Activated T-helper 17 cell treated with anti-CD3 and anti-CD28 coated beads, Interleukin-2, amount 50 U/mL, for 72 hours (primary cell): ENCODE measurements at regions not wholly inside any gene's neighbourhood (a gene's known extent, or its start where the extent isn't known, plus 50 kb on each side); places are given as distances from the start of the nearest gene placed in this dataset.

Experiments used
- ATAC-seq: fragments of 150-1000 bp; cut with Tn5 transposase; replicated peaks from 2 replicates; pipeline ENCODE4 v1.10.0; 2021; ENCODE audit warnings: mild to moderate bottlenecking, moderate library complexity
- H3K27ac Mint-ChIP-seq: one replicate; pipeline ENCODE4 v1.8.0; 2022; ENCODE audit warnings: mixed read lengths
- H3K27me3 Mint-ChIP-seq: one replicate; pipeline ENCODE4 v1.8.0; 2022; ENCODE audit warnings: mixed read lengths
- H3K36me3 Mint-ChIP-seq: one replicate; pipeline ENCODE4 v1.8.0; 2022; ENCODE audit warnings: low read depth, mild to moderate bottlenecking, mixed read lengths
- H3K4me1 Mint-ChIP-seq: one replicate; pipeline ENCODE4 v1.8.0; 2022; ENCODE audit warnings: mixed read lengths
- H3K4me3 Mint-ChIP-seq: one replicate; pipeline ENCODE4 v1.8.0; 2022; ENCODE audit warnings: mild to moderate bottlenecking, mixed read lengths
- H3K9me3 Mint-ChIP-seq: one replicate; pipeline ENCODE4 v1.8.0; 2022; ENCODE audit warnings: mixed read lengths

DNA sequence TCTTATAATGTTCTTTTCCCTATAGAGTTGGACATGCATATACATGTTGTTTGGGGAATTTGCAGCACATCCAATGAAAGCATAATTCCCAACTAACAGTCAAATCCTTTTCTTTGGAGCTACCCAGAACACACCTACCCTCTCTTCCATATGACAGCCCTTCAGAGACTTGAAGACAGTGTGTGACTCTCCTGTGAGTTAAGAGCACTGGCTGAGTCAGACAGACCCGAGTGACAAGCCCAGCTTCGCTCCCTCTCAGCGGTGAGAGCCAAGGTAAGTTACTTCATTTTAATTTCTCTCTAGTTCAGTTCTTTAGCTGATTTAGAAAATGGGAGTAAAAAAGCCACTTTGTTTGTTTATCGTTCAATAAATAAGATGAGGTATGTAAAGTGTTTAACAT is 86.3 kb downstream of the RTL9 start:
- no peak overlapping the region for H3K4me3 Mint-ChIP-seq
- no peak overlapping the region for H3K27ac Mint-ChIP-seq
- no peaks in the 10 kb centered on the region for H3K36me3 Mint-ChIP-seq
- H3K27me3 Mint-ChIP-seq = peaks cover 11% of the 10 kb centered on the region
- no peaks in the 10 kb centered on the region for H3K9me3 Mint-ChIP-seq
- H3K4me1 Mint-ChIP-seq = no peaks in the 10 kb centered on the region
- ATAC-seq = no peak

DNA sequence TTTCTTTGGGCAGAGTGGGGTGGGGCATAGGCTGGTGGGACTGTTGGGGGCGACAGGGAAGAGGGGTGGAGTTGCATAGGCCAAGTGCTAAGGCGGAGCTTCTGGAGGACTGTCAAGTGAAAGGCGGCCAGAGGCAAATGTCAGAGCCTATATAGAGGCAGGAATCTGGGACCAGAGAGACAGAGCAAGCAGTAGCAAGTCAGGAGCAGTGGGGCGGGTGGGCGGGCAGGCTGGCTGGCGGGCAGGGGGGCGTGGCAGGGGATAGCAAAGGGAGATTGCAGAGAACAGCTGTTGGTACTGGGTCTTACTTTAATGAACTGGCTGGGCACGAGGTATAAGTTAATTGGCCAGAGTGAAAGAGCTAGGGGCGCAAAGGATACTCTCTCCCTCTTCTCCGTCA is 89.8 kb downstream of the RTL9 start:
- Mint-ChIP-seq H3K9me3 (no peaks in the 10 kb centered on the region), H3K36me3 (no peaks in the 10 kb centered on the region), H3K27ac (no peak overlapping the region), H3K4me3 (no peak overlapping the region), H3K4me1 (no peaks in the 10 kb centered on the region), H3K27me3 (peaks cover 7% of the 10 kb centered on the region)
- ATAC-seq = no peak

DNA sequence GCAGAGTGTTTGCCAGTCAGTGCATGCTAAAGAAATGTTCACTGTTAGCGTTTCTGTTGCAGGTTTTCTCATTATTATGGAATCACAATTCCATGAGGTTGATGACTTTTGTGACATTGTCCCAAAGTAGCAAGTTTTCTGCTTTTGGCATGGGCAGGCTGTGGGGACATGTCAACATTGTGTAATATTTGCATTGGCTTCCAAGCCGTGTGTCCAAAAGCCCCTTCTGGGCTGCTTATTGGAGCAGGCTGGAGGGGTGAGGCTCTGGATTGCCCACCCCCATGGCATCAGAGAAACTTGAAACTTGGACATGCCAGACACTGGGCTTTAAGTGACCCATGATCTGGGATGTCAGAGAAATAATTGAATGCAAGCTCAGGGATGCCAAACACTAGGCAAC is 90.7 kb downstream of the RTL9 start:
- H3K36me3 Mint-ChIP-seq = no peaks in the 10 kb centered on the region
- ATAC-seq = no peak
- no peak overlapping the region for H3K27ac Mint-ChIP-seq
- H3K4me3 Mint-ChIP-seq = no peak overlapping the region
- H3K27me3 Mint-ChIP-seq = peaks cover 7% of the 10 kb centered on the region
- H3K4me1 Mint-ChIP-seq = no peaks in the 10 kb centered on the region
- H3K9me3 Mint-ChIP-seq = no peaks in the 10 kb centered on the region

DNA sequence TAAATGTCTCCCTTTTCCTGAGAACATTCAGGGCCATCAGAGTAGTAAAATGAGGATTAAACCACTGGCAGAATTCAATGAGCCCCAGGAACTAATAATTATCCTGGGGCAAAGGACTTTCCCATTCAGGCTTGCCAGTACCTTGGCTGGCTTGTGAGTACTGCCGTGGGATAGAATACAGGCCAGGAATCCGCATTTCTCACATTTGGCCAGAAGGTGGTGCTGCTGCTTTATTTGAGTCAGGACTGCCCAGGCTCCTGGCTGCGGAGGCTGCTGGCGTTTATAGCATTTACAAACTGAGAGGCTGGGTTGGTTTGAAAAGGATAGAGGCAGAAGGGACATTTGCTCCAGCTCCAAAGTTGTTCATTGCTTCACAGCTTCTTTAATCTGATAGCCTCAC is 91.4 kb downstream of the RTL9 start:
- Mint-ChIP-seq H3K4me3 (no peak overlapping the region), H3K36me3 (no peaks in the 10 kb centered on the region), H3K27ac (no peak overlapping the region), H3K9me3 (no peaks in the 10 kb centered on the region), H3K27me3 (peaks cover 5% of the 10 kb centered on the region), H3K4me1 (no peaks in the 10 kb centered on the region)
- ATAC-seq = peak; percentile 56

DNA sequence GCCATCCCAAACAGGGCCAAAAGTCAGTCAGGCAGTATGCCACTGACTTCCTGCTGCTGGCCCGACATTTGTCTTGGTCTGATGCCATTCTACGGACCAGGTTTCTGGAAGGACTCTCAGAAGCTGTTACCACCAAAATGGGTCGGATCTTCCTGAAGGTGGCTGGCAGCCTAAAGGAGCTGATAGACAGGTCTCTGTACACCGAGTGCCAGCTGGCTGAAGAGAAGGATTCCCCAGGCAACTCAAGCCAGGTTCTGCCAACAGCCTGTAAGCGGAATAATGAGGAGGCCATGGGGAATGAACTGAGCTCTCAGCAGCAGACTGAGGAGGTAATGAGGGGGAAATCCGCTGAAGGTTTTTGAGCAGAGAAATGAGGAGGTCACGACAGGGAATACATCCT is 95.7 kb downstream of the RTL9 start:
- Mint-ChIP-seq H3K27ac (no peak overlapping the region), H3K4me1 (no peaks in the 10 kb centered on the region), H3K27me3 (peaks cover 8% of the 10 kb centered on the region), H3K9me3 (no peaks in the 10 kb centered on the region), H3K4me3 (no peak overlapping the region), H3K36me3 (no peaks in the 10 kb centered on the region)
- no peak for ATAC-seq

DNA sequence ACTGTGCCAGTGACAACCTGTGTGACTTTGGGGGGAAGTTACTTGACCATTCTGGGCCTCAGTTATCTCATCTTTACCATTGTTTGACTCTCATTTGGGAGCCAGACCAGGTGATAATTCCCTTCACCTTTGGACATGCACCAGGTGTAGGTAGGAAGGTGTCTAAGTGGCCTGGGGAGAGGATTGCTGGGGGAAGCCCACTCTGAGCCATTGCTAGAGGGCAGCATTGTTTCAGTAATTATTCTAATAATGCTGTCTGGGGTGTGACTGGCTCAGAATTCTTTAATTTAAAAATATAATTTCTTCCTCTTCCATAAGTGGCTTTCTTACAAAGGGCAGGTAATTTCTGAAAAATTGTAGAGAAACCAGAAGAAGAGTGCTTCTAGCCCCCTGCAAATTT is 104.3 kb downstream of the RTL9 start:
- no peak for ATAC-seq
- H3K4me1 Mint-ChIP-seq = no peaks in the 10 kb centered on the region

DNA sequence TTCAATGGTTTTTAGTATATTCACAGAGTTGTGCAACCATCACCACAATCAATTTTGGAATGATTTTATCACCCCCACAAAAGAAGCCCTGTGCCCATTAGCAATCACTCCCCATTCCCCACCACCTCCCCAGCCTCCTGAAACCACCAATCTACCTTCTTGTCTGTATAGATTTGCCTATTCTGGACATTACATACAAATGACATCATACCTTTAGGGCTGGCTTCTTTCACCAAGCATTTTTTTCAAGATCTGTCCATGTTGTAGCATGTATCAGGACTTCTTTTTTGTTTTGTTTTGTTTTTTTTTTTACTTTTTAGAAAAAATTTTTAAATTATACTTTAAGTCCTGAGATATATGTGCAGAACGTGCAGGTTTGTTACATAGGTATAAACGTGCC is 108.1 kb downstream of the RTL9 start:
- peaks cover 3% of the 10 kb centered on the region for H3K27me3 Mint-ChIP-seq
- no peaks in the 10 kb centered on the region for H3K4me1 Mint-ChIP-seq
- no peak overlapping the region for H3K4me3 Mint-ChIP-seq
- H3K36me3 Mint-ChIP-seq = no peaks in the 10 kb centered on the region
- no peaks in the 10 kb centered on the region for H3K9me3 Mint-ChIP-seq
- no peak for ATAC-seq
- no peak overlapping the region for H3K27ac Mint-ChIP-seq

More for the DNA sequence above, 104.3 kb downstream of the RTL9 start:
- Mint-ChIP-seq H3K36me3 (no peaks in the 10 kb centered on the region), H3K27ac (no peak overlapping the region), H3K4me3 (no peak overlapping the region), H3K27me3 (peaks cover 8% of the 10 kb centered on the region), H3K9me3 (no peaks in the 10 kb centered on the region)

DNA sequence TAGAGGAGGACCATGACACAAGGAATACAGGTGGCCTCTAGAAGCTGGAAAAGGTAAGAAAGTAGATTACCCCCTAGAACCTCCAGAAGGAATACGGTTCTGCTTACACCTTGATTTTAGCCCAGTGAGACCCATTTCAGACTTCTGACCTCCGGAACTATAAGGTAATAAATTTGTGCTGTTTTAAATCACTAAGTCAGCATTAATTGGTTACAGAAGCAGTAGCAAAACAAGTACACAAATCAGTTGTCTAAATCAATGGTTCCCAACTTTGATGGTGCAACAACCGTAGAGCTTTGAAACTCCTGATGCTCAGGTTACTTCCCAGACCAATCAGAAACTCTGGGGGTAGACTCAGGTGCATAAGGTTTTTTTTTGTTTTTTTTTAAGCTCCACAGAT is 113.6 kb downstream of the RTL9 start:
- ATAC-seq = no peak
- Mint-ChIP-seq H3K27ac (no peak overlapping the region), H3K4me3 (no peak overlapping the region), H3K36me3 (no peaks in the 10 kb centered on the region), H3K9me3 (no peaks in the 10 kb centered on the region), H3K4me1 (no peaks in the 10 kb centered on the region), H3K27me3 (peaks cover 3% of the 10 kb centered on the region)

DNA sequence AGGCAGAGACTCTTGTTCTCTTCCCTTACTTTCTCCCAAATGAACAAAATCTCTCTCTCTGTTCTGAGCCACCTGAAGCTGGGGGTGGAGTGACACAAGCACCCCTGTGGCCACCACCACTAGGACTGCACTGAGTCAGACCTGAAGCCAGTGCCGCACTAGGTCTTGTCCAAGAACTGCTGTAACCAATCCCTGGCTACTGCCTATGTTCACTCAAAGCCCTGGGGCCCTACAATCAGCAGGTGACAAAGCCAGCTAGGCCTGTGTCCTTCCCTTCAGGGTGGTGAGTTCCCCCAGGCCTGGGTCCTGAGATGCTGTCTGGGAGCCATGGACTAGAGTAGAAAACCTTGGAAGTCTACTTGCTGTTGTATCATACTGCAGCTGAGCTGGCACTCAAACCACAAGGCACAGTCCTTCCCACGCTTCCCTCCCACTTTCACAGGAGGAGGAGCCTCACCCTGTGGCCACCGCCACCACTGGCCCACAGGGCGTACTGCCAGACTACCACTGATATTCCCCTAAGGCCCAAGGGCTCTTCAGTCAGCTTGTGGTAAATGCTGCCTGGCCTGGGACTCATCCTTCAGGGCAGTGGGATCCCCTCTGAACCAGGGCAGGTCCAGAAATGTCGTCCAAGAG is 119.1 kb downstream of the RTL9 start:
- Mint-ChIP-seq H3K36me3 (no peaks in the 10 kb centered on the region), H3K27me3 (peaks cover 6% of the 10 kb centered on the region), H3K27ac (no peak overlapping the region), H3K9me3 (no peaks in the 10 kb centered on the region), H3K4me3 (no peak overlapping the region), H3K4me1 (no peaks in the 10 kb centered on the region)
- ATAC-seq = no peak

DNA sequence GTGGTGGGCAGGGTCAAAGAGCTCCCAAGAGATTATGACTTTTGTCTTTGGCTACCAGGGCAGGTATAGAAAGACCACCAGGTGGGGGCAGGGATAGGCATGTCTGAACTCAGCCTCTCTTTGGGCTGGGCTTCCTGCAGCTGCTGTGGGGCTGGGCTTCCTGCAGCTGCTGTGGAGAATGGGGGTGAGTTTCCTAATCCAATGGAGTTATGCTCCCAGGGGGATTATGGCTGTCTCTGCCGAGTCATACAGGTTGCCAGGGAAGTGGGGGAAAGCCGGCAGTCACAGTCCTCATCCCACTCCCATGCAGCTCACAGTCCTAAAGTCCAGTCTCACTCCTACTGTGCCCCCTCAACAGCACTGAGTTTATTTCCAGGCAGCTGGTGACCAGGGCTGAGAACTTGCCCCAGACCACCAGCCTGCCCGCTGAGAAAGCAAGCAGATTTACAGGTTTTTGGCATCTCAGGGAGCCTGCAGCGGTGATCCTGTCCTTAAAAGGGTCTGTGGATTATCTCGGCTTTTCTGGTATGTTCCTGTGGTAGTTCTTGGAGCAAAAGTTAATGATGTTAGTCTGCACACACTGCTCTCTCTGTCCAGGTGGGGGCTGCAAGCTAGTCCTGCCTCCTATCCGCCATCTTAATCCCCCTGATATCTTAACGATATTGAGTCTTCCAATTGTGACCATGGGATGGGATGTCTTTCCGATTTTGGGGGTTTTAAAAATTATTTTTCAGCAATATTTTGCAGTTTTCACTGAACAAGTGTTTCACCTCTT is 133.4 kb downstream of the RTL9 start:
- H3K27ac Mint-ChIP-seq = no peak overlapping the region
- no peaks in the 10 kb centered on the region for H3K36me3 Mint-ChIP-seq
- H3K4me1 Mint-ChIP-seq = no peaks in the 10 kb centered on the region
- H3K4me3 Mint-ChIP-seq = no peak overlapping the region
- H3K27me3 Mint-ChIP-seq = peaks cover 20% of the 10 kb centered on the region
- ATAC-seq = no peak
- no peaks in the 10 kb centered on the region for H3K9me3 Mint-ChIP-seq

DNA sequence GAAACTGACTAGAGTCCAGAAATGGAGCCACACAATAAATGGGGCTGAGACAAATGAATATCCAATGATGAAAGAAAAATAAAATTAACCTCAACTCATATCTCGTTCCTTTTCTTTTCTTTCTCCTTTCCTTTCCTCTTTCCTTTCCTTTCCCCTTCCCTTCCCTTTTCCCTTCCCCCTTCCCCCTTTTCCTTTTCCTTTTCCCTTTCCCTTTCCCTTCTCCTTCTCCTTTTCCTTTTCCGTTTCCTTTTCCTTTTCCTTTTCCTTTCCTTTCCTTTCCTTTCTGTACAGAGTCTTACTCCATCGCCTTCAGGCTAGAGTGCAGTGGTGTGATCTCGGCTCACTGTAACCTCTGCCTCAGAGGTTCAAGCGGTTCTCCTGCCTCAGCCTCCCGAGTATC is 146.3 kb downstream of the RTL9 start:
- no peaks in the 10 kb centered on the region for H3K27me3 Mint-ChIP-seq
- H3K4me1 Mint-ChIP-seq = no peaks in the 10 kb centered on the region
- no peak overlapping the region for H3K27ac Mint-ChIP-seq
- H3K4me3 Mint-ChIP-seq = no peak overlapping the region
- H3K36me3 Mint-ChIP-seq = no peaks in the 10 kb centered on the region
- no peaks in the 10 kb centered on the region for H3K9me3 Mint-ChIP-seq
- ATAC-seq = no peak

DNA sequence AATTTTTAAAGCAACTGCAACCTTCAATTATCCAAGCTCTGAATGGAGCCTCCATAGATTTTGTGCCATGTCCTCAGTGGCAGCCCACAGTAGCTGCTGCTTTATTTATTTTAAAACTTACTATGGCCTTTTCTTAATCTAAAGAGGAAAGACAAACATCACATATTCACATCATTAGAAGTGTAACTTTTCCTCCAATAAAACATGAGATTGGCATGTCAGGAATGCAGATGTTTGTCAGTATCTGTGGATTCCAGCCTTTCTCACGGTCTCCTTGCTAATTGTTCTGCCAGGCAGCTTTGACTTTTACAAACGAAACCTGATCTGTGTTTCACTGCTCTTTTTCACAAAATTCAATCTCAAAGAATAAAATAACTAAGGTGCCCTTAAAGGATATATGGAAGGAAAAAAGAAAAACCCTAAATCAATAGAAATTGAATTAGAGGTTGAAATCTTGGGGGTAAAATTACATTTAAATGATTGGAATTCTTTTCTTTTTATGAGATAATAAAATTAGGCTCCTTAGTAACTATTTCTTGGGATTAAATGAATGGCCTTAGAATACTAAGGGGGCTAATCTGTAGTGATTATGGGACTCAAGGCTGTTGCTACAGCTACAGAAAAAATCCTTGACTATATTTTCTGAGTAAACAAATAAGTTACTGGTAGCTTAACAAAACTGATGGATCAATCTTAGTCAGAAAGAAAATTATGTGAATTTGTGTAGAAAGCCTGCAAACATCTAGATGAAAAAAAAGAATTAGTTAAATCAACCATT is 151.3 kb downstream of the RTL9 start:
- Mint-ChIP-seq H3K27ac (no peak overlapping the region), H3K36me3 (no peaks in the 10 kb centered on the region), H3K4me3 (no peak overlapping the region), H3K4me1 (no peaks in the 10 kb centered on the region), H3K27me3 (no peaks in the 10 kb centered on the region), H3K9me3 (no peaks in the 10 kb centered on the region)
- ATAC-seq = no peak

DNA sequence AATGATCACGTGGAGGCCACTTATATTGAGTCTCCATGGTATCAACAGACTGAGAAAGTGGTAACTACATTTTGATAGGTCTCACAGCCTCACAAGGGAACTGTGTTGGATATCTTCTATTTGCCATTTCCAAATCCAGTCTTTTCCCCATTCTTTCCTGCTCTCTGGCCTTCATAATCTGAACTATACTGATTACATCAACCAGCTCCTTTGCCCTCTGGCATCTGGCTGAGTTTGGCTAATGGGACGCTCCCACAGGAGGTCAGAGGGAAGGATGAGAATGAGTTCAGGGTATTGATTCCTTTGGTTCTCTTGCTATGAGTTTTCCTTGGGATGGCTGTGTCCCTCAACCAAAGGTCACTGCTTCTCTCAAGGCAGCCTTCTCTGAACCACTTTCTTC is 152.6 kb downstream of the RTL9 start:
- no peaks in the 10 kb centered on the region for H3K9me3 Mint-ChIP-seq
- H3K4me3 Mint-ChIP-seq = no peak overlapping the region
- no peak for ATAC-seq
- H3K4me1 Mint-ChIP-seq = no peaks in the 10 kb centered on the region
- H3K36me3 Mint-ChIP-seq = no peaks in the 10 kb centered on the region
- H3K27ac Mint-ChIP-seq = no peak overlapping the region
- H3K27me3 Mint-ChIP-seq = no peaks in the 10 kb centered on the region

DNA sequence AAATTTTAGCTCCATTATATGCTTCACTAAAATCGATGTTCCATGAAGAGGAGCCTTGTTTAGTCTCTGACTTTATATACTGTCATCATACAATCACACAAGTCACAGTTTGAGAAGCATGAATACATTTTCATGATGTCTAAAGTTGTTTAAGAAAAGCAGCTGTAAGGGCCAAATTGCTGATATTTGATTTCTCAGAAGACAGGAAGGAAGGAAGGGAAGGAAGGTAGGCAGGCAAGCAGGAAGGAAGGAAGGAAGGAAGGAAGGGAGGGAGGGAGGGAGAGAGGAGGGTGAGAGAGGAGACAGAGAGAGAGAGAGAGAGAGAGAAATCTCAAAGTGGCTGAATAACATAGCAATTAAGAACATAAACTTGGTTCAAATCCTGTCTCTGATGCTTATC is 153.7 kb downstream of the RTL9 start:
- no peak for ATAC-seq
- no peaks in the 10 kb centered on the region for H3K27me3 Mint-ChIP-seq
- H3K27ac Mint-ChIP-seq = no peak overlapping the region
- no peaks in the 10 kb centered on the region for H3K4me1 Mint-ChIP-seq
- no peaks in the 10 kb centered on the region for H3K9me3 Mint-ChIP-seq
- no peaks in the 10 kb centered on the region for H3K36me3 Mint-ChIP-seq
- H3K4me3 Mint-ChIP-seq = no peak overlapping the region

DNA sequence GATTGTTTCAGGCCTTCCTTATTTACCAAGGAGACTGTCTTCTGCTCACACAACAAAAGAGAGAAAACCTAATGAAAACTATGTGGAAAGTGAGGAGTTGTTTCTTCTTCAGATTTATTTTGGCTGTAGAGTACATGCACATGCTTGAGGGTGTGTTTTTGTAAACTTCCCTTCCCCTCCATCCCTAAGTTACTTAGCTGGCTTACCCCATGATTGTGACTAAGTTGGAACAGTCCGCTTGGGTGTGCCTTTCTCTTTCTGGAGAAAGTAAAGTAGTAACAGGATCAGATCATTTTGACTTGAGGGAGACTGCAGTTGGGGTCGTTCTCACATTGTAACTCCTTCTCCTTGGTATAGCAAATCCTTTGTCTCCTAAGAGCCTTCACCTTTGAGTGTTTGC is 155.9 kb downstream of the RTL9 start:
- Mint-ChIP-seq H3K36me3 (no peaks in the 10 kb centered on the region), H3K27me3 (no peaks in the 10 kb centered on the region), H3K9me3 (no peaks in the 10 kb centered on the region), H3K4me3 (no peak overlapping the region), H3K4me1 (no peaks in the 10 kb centered on the region), H3K27ac (no peak overlapping the region)
- no peak for ATAC-seq
